Spleen (tissue), 11 donors: ENCODE measurements at regions not wholly inside any gene's neighbourhood (a gene's known extent, or its start where the extent isn't known, plus 50 kb on each side); places are given as distances from the start of the nearest gene placed in this dataset.

ENCODE experiments used
- DNase-seq: peaks from one replicate; pipeline ENCODE4 v3.0.0-alpha.2; 2020
- H3K27ac ChIP-seq, 8 donors: fragments of 200-600 bp; sonication (generic) in 7 of 8; 1 replicate in 4 of 8; 2 replicates in 4 of 8; pipeline versions ENCODE4 v1.5.0 to v1.8.0; 2016 to 2021; ENCODE audit warnings: inconsistent platforms in 4 of 8, mild to moderate bottlenecking in 4 of 8, moderate library complexity in 1 of 8
- H3K27me3 ChIP-seq, 7 donors: fragments of 200-600 bp; sonication (generic) in 6 of 7; replicated peaks in 1 of 7; 1 replicate in 4 of 7; 2 replicates in 3 of 7; pipeline versions ENCODE4 v1.5.0 to v1.8.0; 2016 to 2021; ENCODE audit warnings: inconsistent platforms in 3 of 7, mild to moderate bottlenecking in 1 of 7
- H3K36me3 ChIP-seq, 6 donors: fragments of 200-600 bp; sonication (generic) in 5 of 6; 1 replicate in 4 of 6; 2 replicates in 2 of 6; pipeline versions ENCODE4 v1.5.0 to v1.8.0; 2016 to 2021; ENCODE audit warnings: inconsistent platforms in 2 of 6
- H3K4me1 ChIP-seq, 6 donors: fragments of 200-600 bp; sonication (generic) in 5 of 6; 1 replicate in 3 of 6; 2 replicates in 3 of 6; pipeline versions ENCODE4 v1.5.0 to v1.8.0; 2016 to 2021; ENCODE audit warnings: inconsistent platforms in 3 of 6
- H3K4me3 ChIP-seq, 8 donors: fragments of 200-600 bp; sonication (generic) in 7 of 8; 1 replicate in 4 of 8; 2 replicates in 4 of 8; pipeline versions ENCODE4 v1.5.0 to v1.8.0; 2016 to 2021; ENCODE audit warnings: inconsistent platforms in 4 of 8, mild to moderate bottlenecking in 4 of 8, moderate library complexity in 2 of 8
- H3K9me3 ChIP-seq, 8 donors: fragments of 200-600 bp; sonication (generic) in 7 of 8; 1 replicate in 4 of 8; 2 replicates in 4 of 8; pipeline versions ENCODE4 v1.5.0 to v1.8.0; 2016 to 2021; ENCODE audit warnings: inconsistent platforms in 4 of 8
- POLR2A ChIP-seq, 3 donors: fragments of 450-650 bp; IDR thresholded peaks; one replicate each; pipeline ENCODE4 v1.5.1; 2017; ENCODE audit warnings: antibody characterized with exemption in 3 of 3, mild to moderate bottlenecking in 1 of 3
- POLR2AphosphoS5 ChIP-seq, 3 donors: sonication (generic); formaldehyde crosslinking; IDR thresholded peaks; one replicate each; pipeline ENCODE4 v1.5.1; 2017; ENCODE audit warnings: antibody characterized with exemption in 3 of 3
- WGBS, 5 donors: extraction: QIAGEN DNeasy Blood & Tissue Kit in 3 of 5; methylation state at CpG; one replicate each; pipeline versions ENCODE4 v1.1.5 to v1.1.7; 2013 to 2018; 5-methylcytosine and 5-hydroxymethylcytosine counted together
- intact Hi-C: fragments of 100-400 bp; cut with DNase I; formaldehyde crosslinking; loops from one replicate; pipeline ENCODE4 v1.15.0; 2023; ENCODE audit warnings: low total_unique reads
- TF ChIP-seq, protein P1 (sequence below), 11 experiments: fragments of 200-600 bp in 7 of 11; fragments of 450-650 bp in 4 of 11; sonication (generic) in 4 of 11; IDR thresholded peaks in 8 of 11; conservative IDR thresholded peaks in 3 of 11; 1 replicate in 7 of 11; 2 replicates in 4 of 11; pipeline versions ENCODE4 v1.4.0 to v1.8.0; 2016 to 2021; ENCODE audit warnings: antibody characterized with exemption in 11 of 11, inconsistent platforms in 4 of 11, mild to moderate bottlenecking in 1 of 11
- donor health status: healthy with polysubstance abuse.
- donor health status: DM: no; HTN: no; CAD: no; lungs with moderate emphysema.
- donor health status: DM: no; HTN: no; CAD: no.
- donor health status: Bipolar disorder and iron deficiency.
- donor health status: healthy.
- donor health status: DM: no; HTN: no; CAD: no.
- donor health status: DM: yes; HTN: yes; CAD: no.

DNA sequence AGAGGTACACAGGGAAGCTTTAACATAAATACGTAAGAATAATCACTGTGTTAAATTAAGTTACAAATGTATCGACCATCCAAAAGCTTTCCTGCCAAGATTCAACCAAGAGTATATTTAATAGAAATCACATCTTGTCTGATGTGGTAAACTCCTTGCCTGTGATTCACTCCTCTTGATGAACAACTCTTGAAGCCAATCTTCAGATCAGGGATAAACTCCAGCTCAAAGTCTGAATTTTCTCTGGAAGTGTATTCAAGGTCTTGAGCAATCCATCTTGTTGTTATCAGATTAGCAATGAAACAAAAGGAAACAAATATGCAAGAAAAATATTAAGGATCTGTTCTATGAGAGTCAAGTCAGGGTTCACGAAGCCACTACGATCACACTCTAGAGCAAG is 170.0 kb upstream of the ADAMTS16 start:
- H3K27me3 ChIP-seq = no peaks in the 10 kb centered on the region
- H3K9me3 ChIP-seq = no peaks in the 10 kb centered on the region
- no peak overlapping the region for H3K27ac ChIP-seq
- H3K36me3 ChIP-seq = no peaks in the 10 kb centered on the region
- no peak for DNase-seq
- no peaks in the 10 kb centered on the region for H3K4me1 ChIP-seq
- H3K4me3 ChIP-seq = no peak overlapping the region
- TF ChIP-seq POLR2A (IDR thresholded peaks at IDR 0.05) (no peak), POLR2AphosphoS5 (IDR thresholded peaks at IDR 0.05) (no peak)
- TF ChIP-seq, protein P1, sequence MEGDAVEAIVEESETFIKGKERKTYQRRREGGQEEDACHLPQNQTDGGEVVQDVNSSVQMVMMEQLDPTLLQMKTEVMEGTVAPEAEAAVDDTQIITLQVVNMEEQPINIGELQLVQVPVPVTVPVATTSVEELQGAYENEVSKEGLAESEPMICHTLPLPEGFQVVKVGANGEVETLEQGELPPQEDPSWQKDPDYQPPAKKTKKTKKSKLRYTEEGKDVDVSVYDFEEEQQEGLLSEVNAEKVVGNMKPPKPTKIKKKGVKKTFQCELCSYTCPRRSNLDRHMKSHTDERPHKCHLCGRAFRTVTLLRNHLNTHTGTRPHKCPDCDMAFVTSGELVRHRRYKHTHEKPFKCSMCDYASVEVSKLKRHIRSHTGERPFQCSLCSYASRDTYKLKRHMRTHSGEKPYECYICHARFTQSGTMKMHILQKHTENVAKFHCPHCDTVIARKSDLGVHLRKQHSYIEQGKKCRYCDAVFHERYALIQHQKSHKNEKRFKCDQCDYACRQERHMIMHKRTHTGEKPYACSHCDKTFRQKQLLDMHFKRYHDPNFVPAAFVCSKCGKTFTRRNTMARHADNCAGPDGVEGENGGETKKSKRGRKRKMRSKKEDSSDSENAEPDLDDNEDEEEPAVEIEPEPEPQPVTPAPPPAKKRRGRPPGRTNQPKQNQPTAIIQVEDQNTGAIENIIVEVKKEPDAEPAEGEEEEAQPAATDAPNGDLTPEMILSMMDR (IDR thresholded peaks at IDR 0.05 in 8 of 11, conservative IDR thresholded peaks at IDR 0.05 in 3 of 11) = no peak
- intact Hi-C loops = no loop called here
- WGBS, 5 donors = 86 to 94% (median 87%) methylated on average over 4 of the region's 4 CpGs

DNA sequence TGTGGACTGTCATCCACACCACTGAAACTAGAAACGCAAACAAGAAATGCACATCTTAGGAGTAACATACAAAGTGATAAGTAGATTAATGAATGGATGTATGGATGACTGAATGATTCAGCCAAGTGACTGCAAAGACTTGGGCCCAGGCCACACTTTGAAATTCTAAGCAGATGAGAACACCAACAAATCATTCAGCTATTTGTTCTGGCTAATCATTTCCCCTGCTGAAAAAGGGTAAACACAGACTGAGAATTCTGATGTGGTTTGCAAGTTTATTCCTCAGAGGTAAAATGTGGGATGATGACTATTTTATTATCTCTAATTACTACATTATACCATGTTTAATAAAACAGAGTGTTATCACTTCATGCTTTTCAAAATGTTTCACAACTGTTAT is 163.2 kb upstream of the ADAMTS16 start:
- H3K9me3 ChIP-seq = no peaks in the 10 kb centered on the region
- no peak for DNase-seq
- intact Hi-C loops = no loop called here
- H3K4me3 ChIP-seq = no peak overlapping the region
- H3K36me3 ChIP-seq = no peaks in the 10 kb centered on the region
- WGBS, 5 donors = 78 to 95% (median 89%) methylated on average over 1 of the region's 1 CpG
- no peaks in the 10 kb centered on the region for H3K4me1 ChIP-seq
- H3K27ac ChIP-seq = no peak overlapping the region
- TF ChIP-seq POLR2A (IDR thresholded peaks at IDR 0.05) (no peak), POLR2AphosphoS5 (IDR thresholded peaks at IDR 0.05) (no peak)
- TF ChIP-seq, protein P1 (IDR thresholded peaks at IDR 0.05 in 8 of 11, conservative IDR thresholded peaks at IDR 0.05 in 3 of 11) = no peak
- H3K27me3 ChIP-seq = no peaks in the 10 kb centered on the region

DNA sequence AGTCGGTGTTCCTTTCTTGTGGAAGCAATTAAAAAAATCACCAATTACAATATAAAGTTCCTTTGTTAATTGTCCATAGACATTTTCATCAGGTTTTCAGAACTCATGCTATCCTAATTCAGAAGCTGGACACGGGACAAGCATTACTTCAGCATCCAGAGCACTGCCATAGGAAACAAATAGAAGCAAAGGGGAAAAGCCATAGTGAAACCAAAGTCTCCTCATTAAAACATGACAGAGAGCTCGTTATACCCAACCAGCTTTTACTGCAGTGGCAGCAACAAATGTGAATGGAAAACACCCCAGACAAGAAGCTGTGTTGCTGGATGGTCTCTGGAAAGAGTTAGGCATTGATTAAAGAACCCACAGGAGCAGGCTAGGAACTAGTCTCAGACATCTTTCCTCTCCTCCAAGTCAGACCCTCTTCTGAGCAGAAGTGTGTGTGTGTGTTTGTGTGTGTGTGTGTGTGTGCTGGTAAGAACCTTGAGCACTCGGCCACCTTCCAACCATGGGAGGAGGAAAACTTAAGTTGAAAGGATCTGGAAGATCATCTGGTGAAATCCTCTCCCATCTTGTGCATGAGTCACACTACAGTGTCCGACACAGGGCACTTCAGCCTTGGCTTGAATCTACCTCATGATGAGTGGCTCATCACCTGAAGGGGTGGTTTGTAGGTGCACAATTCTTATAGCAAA is 162.6 kb upstream of the ADAMTS16 start:
- 49 to 72% (median 67%) methylated on average over 5 of the region's 5 CpGs for WGBS, 5 donors
- no peaks in the 10 kb centered on the region for H3K27me3 ChIP-seq
- DNase-seq = no peak
- H3K4me3 ChIP-seq = no peak overlapping the region
- H3K4me1 ChIP-seq = no peaks in the 10 kb centered on the region
- intact Hi-C loops = no loop called here
- TF ChIP-seq, protein P1 (IDR thresholded peaks at IDR 0.05 in 8 of 11, conservative IDR thresholded peaks at IDR 0.05 in 3 of 11) = no peak
- TF ChIP-seq POLR2AphosphoS5 (IDR thresholded peaks at IDR 0.05) = no peak
- no peak for TF ChIP-seq POLR2A (IDR thresholded peaks at IDR 0.05)
- no peaks in the 10 kb centered on the region for H3K9me3 ChIP-seq
- H3K27ac ChIP-seq = no peak overlapping the region
- no peaks in the 10 kb centered on the region for H3K36me3 ChIP-seq

DNA sequence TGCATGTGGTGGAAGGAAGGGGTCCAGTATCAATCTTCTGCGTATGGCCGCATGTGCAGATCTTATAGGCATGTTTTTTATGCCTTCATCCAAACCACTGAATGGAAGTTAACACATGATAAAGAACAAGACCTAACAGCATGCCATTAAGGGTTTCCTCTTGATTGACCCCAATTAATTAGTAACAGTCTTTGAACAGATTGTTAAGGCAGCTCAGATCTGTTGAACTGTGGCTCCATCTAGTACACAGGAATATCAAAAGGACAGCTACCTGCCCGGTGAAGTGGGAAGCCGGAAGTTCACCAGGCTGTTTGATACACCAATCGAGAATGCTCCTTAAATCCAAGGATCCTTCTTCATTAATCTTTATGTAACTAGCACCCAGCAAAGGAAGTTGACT is 159.9 kb upstream of the ADAMTS16 start:
- no peaks in the 10 kb centered on the region for H3K9me3 ChIP-seq
- no peak for TF ChIP-seq POLR2A (IDR thresholded peaks at IDR 0.05)
- no peak for TF ChIP-seq POLR2AphosphoS5 (IDR thresholded peaks at IDR 0.05)
- TF ChIP-seq, protein P1 (IDR thresholded peaks at IDR 0.05 in 8 of 11, conservative IDR thresholded peaks at IDR 0.05 in 3 of 11) = no peak
- no peaks in the 10 kb centered on the region for H3K27me3 ChIP-seq
- no peak overlapping the region for H3K27ac ChIP-seq
- H3K36me3 ChIP-seq = no peaks in the 10 kb centered on the region
- H3K4me3 ChIP-seq = no peak overlapping the region
- WGBS, 5 donors = 81 to 94% (median 87%) methylated on average over 5 of the region's 5 CpGs
- no peaks in the 10 kb centered on the region for H3K4me1 ChIP-seq
- DNase-seq = no peak
- intact Hi-C loops = no loop called here
